Gastrocnemius medialis (tissue), 4 donors: ENCODE measurements at regions not wholly inside any gene's neighbourhood (a gene's known extent, or its start where the extent isn't known, plus 50 kb on each side); places are given as distances from the start of the nearest gene placed in this dataset.

Experiments
- POLR2A ChIP-seq, 2 donors: fragments of 450-650 bp; IDR thresholded peaks; one replicate each; pipeline ENCODE4 v1.6.1; 2017; ENCODE audit warnings: antibody characterized with exemption in 2 of 2, mild to moderate bottlenecking in 2 of 2, moderate library complexity in 2 of 2
- TF ChIP-seq, protein P1 (sequence below), 5 experiments: fragments of 450-650 bp in 3 of 5; fragments of 200-600 bp in 2 of 5; sonication (generic) in 2 of 5; IDR thresholded peaks in 4 of 5; conservative IDR thresholded peaks in 1 of 5; 1 replicate in 4 of 5; 2 replicates in 1 of 5; pipeline ENCODE4 v1.5.1; 2016 to 2019; ENCODE audit warnings: antibody characterized with exemption in 5 of 5, mild to moderate bottlenecking in 3 of 5, moderate library complexity in 3 of 5

DNA sequence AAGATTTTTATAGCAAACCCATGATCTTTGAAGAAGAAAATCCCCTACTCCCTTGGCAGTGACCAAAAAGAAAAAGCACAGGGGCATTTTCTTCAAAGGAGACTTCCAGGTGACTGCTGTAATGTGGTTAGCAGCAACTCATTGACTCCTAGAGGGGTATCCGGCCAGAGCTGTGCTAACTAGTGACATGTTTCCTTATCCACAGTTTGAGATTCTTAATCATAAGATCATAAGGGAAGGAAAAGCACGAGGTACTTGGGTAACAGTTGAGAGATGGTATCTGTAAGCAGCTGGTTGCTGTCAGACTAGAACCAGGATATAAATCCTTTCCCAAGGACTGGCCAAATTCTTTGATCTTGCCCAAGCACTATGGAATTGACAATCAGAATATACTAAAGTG lies 124.7 kb downstream of the MREG start:
- no peak for TF ChIP-seq POLR2A (IDR thresholded peaks at IDR 0.05)
- TF ChIP-seq, protein P1, sequence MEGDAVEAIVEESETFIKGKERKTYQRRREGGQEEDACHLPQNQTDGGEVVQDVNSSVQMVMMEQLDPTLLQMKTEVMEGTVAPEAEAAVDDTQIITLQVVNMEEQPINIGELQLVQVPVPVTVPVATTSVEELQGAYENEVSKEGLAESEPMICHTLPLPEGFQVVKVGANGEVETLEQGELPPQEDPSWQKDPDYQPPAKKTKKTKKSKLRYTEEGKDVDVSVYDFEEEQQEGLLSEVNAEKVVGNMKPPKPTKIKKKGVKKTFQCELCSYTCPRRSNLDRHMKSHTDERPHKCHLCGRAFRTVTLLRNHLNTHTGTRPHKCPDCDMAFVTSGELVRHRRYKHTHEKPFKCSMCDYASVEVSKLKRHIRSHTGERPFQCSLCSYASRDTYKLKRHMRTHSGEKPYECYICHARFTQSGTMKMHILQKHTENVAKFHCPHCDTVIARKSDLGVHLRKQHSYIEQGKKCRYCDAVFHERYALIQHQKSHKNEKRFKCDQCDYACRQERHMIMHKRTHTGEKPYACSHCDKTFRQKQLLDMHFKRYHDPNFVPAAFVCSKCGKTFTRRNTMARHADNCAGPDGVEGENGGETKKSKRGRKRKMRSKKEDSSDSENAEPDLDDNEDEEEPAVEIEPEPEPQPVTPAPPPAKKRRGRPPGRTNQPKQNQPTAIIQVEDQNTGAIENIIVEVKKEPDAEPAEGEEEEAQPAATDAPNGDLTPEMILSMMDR (IDR thresholded peaks at IDR 0.05 in 4 of 5, conservative IDR thresholded peaks at IDR 0.05 in 1 of 5): no peak
